ENCODE measurements at regions not wholly inside any gene's neighbourhood (a gene's known extent, or its start where the extent isn't known, plus 50 kb on each side); places are given as distances from the start of the nearest gene placed in this dataset.

- no peak overlapping the region for H3K4me2 ChIP-seq (ENCODE audit: low read depth, low read length)
- in situ Hi-C loops (cut with MboI; ENCODE audit: low sequenced_read_pairs): no loop called here
- H3K9me3 ChIP-seq (ENCODE audit: control insufficient read depth, insufficient read depth, low read length): peaks cover 3% of the 10 kb centered on the region; the same call in 1 of the 2 replicates
- BruUV-seq (replicated peaks): no TSS peak
- H2AK9ac ChIP-seq (replicated peaks; ENCODE audit: low read depth, low read length, poor library complexity): no peak overlapping the region
- no peak overlapping the region for H3K4me3 ChIP-seq (ENCODE audit: insufficient read depth, low read depth, low read length)
- no peak for TF ChIP-seq NFE2L2 (IDR thresholded peaks at IDR 0.05; ENCODE audit: low read depth, low read length)
- TF ChIP-seq MAFK (IDR thresholded peaks at IDR 0.05; ENCODE audit: low read depth, low read length): no peak
- no peak for TF ChIP-seq POLR2A (IDR thresholded peaks at IDR 0.05; ENCODE audit: low read depth, low read length)
- TF ChIP-seq, protein P1, sequence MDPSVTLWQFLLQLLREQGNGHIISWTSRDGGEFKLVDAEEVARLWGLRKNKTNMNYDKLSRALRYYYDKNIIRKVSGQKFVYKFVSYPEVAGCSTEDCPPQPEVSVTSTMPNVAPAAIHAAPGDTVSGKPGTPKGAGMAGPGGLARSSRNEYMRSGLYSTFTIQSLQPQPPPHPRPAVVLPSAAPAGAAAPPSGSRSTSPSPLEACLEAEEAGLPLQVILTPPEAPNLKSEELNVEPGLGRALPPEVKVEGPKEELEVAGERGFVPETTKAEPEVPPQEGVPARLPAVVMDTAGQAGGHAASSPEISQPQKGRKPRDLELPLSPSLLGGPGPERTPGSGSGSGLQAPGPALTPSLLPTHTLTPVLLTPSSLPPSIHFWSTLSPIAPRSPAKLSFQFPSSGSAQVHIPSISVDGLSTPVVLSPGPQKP (IDR thresholded peaks at IDR 0.05; ENCODE audit: borderline replicate concordance, low read depth, low read length): no peak
- no peak for TF ChIP-seq SMC3 (IDR thresholded peaks at IDR 0.05; ENCODE audit: low read depth, low read length)
- TF ChIP-seq MXI1 (IDR thresholded peaks at IDR 0.05; ENCODE audit: borderline replicate concordance, low read depth, low read length): no peak
- no peak for TF ChIP-seq CHD1 (IDR thresholded peaks at IDR 0.05; ENCODE audit: low read depth, low read length)
- TF ChIP-seq FOS (IDR thresholded peaks at IDR 0.05; ENCODE audit: low read depth, low read length): no peak
- TF ChIP-seq BHLHE40 (IDR thresholded peaks at IDR 0.05; ENCODE audit: low read depth, low read length): no peak
- no peak for TF ChIP-seq RCOR1 (IDR thresholded peaks at IDR 0.05; ENCODE audit: insufficient replicate concordance, low read length)
- TF ChIP-seq RFX5 (IDR thresholded peaks at IDR 0.05; ENCODE audit: low read depth, low read length): no peak
- no peak overlapping the region for H3K18ac ChIP-seq (ENCODE audit: low read depth, low read length)
- no peak overlapping the region for H2BK120ac ChIP-seq (ENCODE audit: low read depth, low read length)
- no peak overlapping the region for H2AFZ ChIP-seq (replicated peaks; ENCODE audit: low read length, poor library complexity)
- H4K5ac ChIP-seq (ENCODE audit: low read depth, low read length): no peak overlapping the region
- no peak for DNase-seq
- no peak overlapping the region for H2BK15ac ChIP-seq (ENCODE audit: low read depth, low read length)
- no peaks in the 10 kb centered on the region for H3K79me1 ChIP-seq (ENCODE audit: low read depth in 1 of 2, low read length in 2 of 2)
- no peak overlapping the region for H3K56ac ChIP-seq (ENCODE audit: extremely low read depth, insufficient read depth, low read length)
- H3K4me1 ChIP-seq (ENCODE audit: control insufficient read depth, insufficient read depth, low read length): no peaks in the 10 kb centered on the region
- dilution Hi-C loops (cut with HindIII; ENCODE audit: low sequenced_read_pairs, unreplicated experiment): no loop called here
- H3K9me1 ChIP-seq (ENCODE audit: insufficient read depth, low read length): no peaks in the 10 kb centered on the region
- H2BK20ac ChIP-seq (ENCODE audit: low read depth, low read length): no peak overlapping the region
- H4K20me1 ChIP-seq (ENCODE audit: insufficient read depth, low read length): no peaks in the 10 kb centered on the region
- ChIA-PET POLR2A (ENCODE audit: unreplicated experiment) (no interaction called here), CTCF (no interaction called here)
- H4K91ac ChIP-seq (ENCODE audit: insufficient read depth, low read depth, low read length): no peak overlapping the region
- no peaks in the 10 kb centered on the region for H3K36me3 ChIP-seq (ENCODE audit: control insufficient read depth, insufficient read depth, low read length)
- H3K14ac ChIP-seq (replicated peaks; ENCODE audit: low read depth, low read length): no peak overlapping the region
- no peak overlapping the region for H3K27ac ChIP-seq (ENCODE audit: insufficient read depth, low read length)
- H4K8ac ChIP-seq (ENCODE audit: low read depth in 2 of 2, low read length in 2 of 2): no peak overlapping the region
- no peak overlapping the region for H2AK5ac ChIP-seq (ENCODE audit: low read depth, low read length)
- H3K27me3 ChIP-seq (ENCODE audit: control insufficient read depth, insufficient read depth, low read length): no peaks in the 10 kb centered on the region
- no peak overlapping the region for H3K9ac ChIP-seq (ENCODE audit: low read depth, low read length)
- no peak overlapping the region for H3K4ac ChIP-seq (ENCODE audit: low read depth, low read length)
- no peak overlapping the region for H3K23ac ChIP-seq (ENCODE audit: low read depth, low read length)
- no peak overlapping the region for H2BK5ac ChIP-seq (ENCODE audit: low read depth, low read length, poor library complexity, severe bottlenecking)
- intact Hi-C loops (cut with micrococcal nuclease): no loop called here
- no peak for ATAC-seq (ENCODE audit: low read depth)
Measured at GRCh38 chr13:86098511-86098910, 299.3 kb upstream of the SLITRK6 start.

Data from IMR-90 (cell line).